AG20443 (cell line): ENCODE measurements at regions not wholly inside any gene's neighbourhood (a gene's known extent, or its start where the extent isn't known, plus 50 kb on each side); places are given as distances from the start of the nearest gene placed in this dataset.
"Not testable (repeated sequence)": the region's sequence is repeated elsewhere in the genome, so short reads cannot be mapped to it uniquely, and the experiment has no call there.

Source experiments
- DNase-seq: peaks from one replicate; pipeline ENCODE4 v3.0.0; 2012; ENCODE audit warnings: low spot score, mixed read lengths

DNA sequence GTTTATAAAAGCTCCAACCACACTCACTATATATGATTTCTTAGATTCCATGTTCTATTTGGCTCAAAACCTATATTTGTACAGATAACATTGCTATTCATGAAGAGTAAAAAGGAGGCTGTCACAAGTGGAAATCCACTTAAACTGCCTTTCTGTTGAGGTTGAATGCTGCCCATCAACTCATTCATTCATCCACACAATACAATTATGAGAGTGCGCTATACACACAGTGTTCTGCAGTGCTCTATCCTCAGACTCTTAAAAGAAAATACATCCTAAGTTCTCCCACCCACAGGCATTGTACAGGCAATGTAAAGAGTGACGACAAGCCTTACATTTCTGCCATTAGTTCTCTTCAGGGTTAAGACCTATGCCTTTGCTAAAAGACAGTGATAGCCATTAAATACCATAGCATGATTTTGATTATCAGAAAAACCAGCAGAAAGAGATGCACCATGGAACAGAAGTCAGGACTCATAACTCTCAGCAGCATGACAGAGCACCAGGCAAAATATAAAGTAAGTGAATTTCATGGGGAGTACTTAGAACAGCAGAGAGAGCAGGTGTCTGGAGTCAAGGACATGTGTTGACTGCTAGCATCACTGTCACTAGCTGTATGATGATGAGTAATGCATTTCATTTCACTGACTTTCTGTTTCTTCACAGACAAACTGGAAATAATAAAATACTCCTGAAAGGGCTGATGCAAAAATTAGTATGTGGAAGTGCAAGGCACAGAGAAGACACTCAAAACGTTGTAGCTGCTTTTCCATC is 218.0 kb downstream of the RBM26 start:
- DNase-seq = no peak

GRCh38 chr13:79185580-79185979 is 220.5 kb downstream of the RBM26 start:
- DNase-seq = no peak

GRCh38 chr13:79183231-79183630 is 222.8 kb downstream of the RBM26 start:
- DNase-seq = no peak

DNA sequence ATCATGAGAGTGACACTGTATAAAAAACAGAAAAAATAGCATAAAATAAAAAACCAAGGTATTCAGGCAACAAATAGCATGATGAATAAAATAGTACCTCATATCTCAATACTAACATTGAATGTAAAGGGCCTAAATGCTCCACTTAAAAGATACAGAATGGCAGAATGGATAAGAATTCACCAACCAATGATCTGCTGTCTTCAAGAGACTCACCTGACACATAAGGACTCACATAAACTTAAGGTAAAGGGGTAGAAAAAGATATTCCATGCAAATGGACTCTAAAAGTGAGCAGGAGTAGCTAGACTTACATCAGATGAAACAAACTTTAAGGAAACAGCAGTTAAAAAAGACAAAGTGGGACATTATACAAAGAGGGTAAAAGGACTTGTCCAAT is 232.4 kb downstream of the RBM26 start:
- not testable (repeated sequence) for DNase-seq

DNA sequence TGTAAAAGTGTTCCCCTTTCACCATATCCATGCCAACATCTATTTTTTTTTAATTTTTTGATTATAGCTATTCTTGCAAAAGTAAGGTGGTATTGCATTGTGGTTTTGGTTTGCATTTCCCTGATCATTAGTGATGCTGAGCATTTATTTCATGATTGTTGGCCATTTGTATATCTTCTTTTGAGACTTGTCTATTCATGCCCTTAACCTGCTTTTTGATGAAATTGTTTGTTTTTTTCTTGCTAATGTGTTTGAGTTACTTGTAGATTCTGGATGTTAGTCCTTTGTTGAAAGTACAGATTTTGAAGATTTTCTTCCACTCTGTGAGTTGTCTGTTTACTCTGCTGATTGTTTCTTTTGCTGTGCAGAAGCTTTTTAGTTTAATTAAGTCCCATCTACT is 233.1 kb downstream of the RBM26 start:
- not testable (repeated sequence) for DNase-seq

GRCh38 chr13:79171141-79172061 is 234.7 kb downstream of the RBM26 start:
- DNase-seq = no peak

DNA sequence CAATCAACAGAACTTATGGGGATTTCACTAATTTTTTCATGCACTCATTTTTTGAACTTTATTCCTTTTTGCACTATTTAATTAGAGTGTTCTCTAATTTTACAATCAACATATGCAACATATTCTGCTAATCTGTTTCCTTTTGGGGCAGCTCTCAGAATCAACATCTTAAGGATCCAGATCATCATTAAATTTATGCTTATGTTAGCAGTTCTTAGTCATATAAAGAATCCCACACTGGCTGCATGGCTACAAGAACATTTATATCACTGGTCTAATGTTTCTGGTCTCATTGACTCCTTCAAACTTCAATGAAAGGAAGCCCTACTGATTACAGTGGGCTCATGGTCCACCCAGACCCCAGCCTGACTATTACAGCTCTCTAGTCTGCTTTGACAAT is 245.2 kb downstream of the RBM26 start:
- no peak for DNase-seq

DNA sequence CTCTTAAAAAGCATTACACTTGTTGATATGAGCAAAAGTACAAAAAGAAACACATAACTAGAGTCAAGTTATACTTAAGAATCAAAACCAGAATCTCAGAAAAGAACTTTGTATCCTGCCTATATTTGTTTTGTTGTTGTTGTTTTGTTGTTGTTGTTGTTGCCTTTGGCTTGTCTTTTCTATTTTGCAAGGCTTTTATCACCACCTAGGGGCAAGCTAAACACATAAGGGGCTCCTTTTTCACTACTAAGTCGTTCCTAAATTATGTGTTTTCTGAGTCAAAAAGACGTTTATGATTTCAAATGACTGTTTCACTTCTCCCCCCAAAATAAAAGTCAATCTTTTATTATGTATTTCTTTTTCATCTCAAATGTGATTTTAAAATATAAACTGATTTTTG is 250.2 kb downstream of the RBM26 start:
- no peak for DNase-seq

- DNase-seq = no peak
Observed at GRCh38 chr13:79149210-79149609, 256.8 kb downstream of the RBM26 start.

DNA sequence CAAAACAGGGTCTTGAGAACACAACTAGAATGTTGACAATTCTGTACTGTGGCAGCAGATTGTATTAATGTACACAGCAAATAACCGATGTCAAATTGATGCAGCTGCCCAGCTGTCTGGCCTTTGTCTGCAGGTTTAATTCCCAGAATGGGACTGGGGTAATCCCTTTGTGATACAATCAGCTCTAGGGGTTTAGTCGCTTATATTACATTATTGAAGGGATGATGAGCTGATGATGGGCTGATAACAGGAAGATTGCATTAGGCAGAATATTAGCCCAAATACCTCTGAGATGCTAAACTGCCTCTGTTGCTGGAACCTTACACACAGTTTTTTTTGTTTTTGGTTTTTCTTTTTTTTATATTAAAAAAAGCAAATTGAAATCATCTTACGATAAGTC is 265.0 kb downstream of the RBM26 start:
- DNase-seq = no peak

GRCh38 chr13:79128158-79128557 is 277.9 kb downstream of the RBM26 start:
- DNase-seq = no peak

- DNase-seq = no peak
Observed at GRCh38 chr13:79126706-79127105, 279.3 kb downstream of the RBM26 start.

GRCh38 chr13:79124183-79124582 is 281.9 kb downstream of the RBM26 start:
- DNase-seq = no peak

DNA sequence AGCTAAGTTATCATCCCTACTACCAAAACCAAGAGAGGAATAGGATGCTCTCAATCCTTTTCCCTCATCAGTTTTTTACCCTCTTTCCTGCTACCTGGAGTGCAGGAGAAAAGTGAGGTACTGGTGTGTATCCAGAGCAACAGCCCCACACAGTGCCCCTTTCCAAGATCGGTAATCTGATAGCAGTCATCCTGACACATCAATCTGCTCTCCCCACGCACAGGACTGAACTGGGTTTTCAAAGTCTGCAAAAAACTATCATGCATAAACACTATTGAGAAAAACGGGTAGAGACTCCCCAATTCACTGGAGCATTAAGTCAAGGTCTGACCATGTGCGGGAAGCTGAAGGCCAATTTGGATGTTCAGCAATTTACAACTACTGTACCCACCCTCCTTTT is 284.8 kb downstream of the RBM26 start:
- no peak for DNase-seq

DNA sequence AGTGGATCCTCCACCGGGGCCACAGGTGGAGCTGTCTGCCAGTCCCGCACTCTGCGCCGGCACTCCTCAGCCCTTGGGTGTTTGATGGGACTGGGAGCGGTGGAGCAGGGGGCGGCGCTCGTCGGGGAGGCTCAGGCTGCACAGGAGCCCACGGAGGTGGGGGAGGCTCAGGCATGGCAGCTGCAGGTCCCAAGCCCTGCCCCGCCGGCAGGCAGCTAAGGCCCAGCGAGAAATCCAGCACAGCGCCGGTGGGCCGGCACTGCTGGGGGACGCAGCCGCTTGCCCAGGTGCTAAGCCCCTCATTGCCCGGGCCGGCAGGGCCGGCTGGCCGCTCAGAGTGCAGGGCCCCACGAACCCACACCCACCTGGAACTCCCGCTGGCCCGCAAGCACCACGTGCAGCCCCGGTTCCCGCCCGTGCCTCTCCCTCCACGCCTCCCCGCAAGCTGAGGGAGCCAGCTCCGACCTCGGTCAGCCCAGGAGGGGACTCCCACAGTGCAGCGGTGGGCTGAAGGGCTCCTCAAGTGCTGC is 286.4 kb downstream of the RBM26 start:
- DNase-seq = no peak

DNA sequence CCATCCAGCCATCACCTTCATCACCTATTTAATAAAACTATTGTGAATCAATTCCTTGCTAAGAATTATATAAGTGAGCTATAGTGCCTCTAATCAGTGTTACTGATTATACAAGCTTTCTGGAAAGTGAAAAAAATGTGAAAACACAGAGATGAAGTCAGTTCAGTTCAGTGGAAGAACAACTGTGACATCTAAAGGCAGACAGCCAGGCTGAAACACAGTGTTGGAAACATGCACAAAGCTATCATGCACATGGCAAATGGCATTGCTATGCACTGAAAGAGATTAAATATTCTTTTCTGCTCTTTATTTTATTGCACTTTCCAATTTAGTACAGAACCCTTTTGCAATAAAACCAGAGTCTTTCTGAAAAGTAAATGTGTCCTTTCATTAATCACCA is 294.0 kb downstream of the RBM26 start:
- DNase-seq = no peak

- DNase-seq = no peak
Observed at GRCh38 chr13:79108914-79109643, 297.0 kb downstream of the RBM26 start.

DNA sequence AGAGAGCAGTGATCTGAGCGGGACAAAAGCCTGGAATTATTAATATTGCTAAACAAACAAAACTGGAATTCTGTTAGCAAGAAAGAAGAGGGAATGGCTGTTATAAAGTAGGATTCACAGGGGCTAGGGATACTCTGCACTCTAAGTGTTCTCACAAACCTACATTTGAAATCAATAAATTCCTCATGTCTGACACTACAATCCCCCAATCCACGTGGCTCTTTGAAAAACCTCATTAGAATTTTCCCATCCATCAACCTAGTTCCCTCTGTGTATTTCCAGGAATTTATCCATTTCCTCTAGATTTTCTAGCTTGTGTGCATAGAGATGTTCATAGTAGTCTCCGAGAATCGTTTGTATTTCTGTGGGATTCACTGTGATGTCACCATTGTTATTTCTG is 307.5 kb downstream of the RBM26 start:
- no peak for DNase-seq

- no peak for DNase-seq
Observed at GRCh38 chr13:79097201-79097600, 308.9 kb downstream of the RBM26 start.

- DNase-seq = no peak
Observed at GRCh38 chr13:79096099-79096498, 310.0 kb downstream of the RBM26 start.

DNA sequence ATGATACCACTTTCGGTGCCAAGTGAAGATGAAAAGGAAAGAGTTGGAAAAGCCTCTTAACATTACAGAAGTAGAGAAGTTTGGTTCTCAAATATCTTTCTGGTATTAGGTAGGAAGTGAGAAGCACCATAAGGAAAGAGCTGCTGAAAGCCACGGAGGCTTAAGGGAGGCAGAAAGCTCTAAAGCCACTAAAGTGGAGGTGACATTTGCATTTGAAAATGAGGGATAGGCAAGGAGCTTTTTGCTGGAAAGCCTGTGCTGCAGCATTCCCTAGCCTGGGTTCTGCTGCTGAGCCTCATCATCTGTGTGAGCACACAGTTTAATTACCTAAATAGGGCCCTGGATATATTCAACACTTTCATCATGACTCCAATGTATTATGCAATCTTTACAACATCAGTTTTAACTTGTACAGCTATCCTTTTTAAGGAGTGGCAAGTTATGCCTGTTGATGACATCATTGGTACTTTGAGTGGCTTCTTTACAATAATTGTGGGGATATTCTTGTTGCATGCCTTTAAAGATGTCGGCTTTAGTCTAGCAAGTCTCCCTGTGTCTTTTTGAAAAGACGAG is 315.4 kb downstream of the RBM26 start:
- DNase-seq = no peak
